ENCODE measurements at regions not wholly inside any gene's neighbourhood (a gene's known extent, or its start where the extent isn't known, plus 50 kb on each side); places are given as distances from the start of the nearest gene placed in this dataset.

DNA sequence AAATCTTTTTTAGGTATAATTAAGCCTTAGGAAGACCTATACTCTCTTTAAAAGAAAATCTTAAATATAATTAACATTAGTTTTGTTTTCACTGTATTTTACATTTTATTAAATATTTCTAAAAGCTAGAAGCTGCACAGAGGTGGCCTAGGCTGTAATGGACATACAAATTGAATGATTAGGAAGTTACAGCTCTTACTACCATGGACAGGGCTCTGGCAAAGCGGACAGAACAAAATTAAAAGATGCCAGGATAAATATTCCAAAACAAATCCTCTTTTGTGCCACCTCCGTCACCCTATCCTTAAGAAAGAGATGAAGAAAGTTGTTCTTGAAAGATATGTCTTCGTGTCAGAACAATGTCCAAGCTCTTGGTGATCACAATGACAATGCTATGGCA is 376.5 kb downstream of the ETNK1 start:
- in situ Hi-C loops (cut with MboI) = no loop called here
- H3K4me2 ChIP-seq (ENCODE audit: unreplicated experiment) = no peak overlapping the region
- 19 to 24% methylated on average over 3 of the region's 3 CpGs for WGBS, 2 experiments (ENCODE audit: low coverage in 1 of 2, low lambda C conversion rate in 2 of 2, missing lambda C conversion rate in 2 of 2)
- no peaks in the 10 kb centered on the region for H3K9me3 ChIP-seq (ENCODE audit: low read depth)
- no peak overlapping the region for H3K27ac ChIP-seq
- H3K9ac ChIP-seq = no peak overlapping the region
- no peaks in the 10 kb centered on the region for H3F3A ChIP-seq (ENCODE audit: insufficient read depth)
- no peaks in the 10 kb centered on the region for H3K4me1 ChIP-seq (ENCODE audit: insufficient read depth)
- H3K9me2 ChIP-seq (ENCODE audit: insufficient read depth) = no peaks in the 10 kb centered on the region
- no peaks in the 10 kb centered on the region for H4K20me1 ChIP-seq (ENCODE audit: insufficient read depth)
- no peaks in the 10 kb centered on the region for H3K27me3 ChIP-seq (replicated peaks; ENCODE audit: insufficient read depth)
- TF ChIP-seq EZH2 (IDR thresholded peaks at IDR 0.05; ENCODE audit: insufficient read depth, poor library complexity, severe bottlenecking) = no peak
- no peak for TF ChIP-seq EZH2phosphoT487 (IDR thresholded peaks at IDR 0.05; ENCODE audit: insufficient read depth, low read depth)
- H3K36me3 ChIP-seq (ENCODE audit: low read depth) = no peaks in the 10 kb centered on the region
- DNase-seq = peak; percentile 13
- H3K4me3 ChIP-seq = no peak overlapping the region
- no peak overlapping the region for H2AFZ ChIP-seq
- no peaks in the 10 kb centered on the region for H3K79me2 ChIP-seq (ENCODE audit: insufficient read depth)

GRCh38 chr12:23002381-23002780 is 377.4 kb downstream of the ETNK1 start:
- WGBS, 2 experiments (ENCODE audit: low coverage in 1 of 2, low lambda C conversion rate in 2 of 2, missing lambda C conversion rate in 2 of 2) = 35 to 38% methylated on average over 7 of the region's 7 CpGs
- TF ChIP-seq EZH2phosphoT487 (IDR thresholded peaks at IDR 0.05; ENCODE audit: insufficient read depth, low read depth) (no peak), EZH2 (IDR thresholded peaks at IDR 0.05; ENCODE audit: insufficient read depth, poor library complexity, severe bottlenecking) (no peak)

DNA sequence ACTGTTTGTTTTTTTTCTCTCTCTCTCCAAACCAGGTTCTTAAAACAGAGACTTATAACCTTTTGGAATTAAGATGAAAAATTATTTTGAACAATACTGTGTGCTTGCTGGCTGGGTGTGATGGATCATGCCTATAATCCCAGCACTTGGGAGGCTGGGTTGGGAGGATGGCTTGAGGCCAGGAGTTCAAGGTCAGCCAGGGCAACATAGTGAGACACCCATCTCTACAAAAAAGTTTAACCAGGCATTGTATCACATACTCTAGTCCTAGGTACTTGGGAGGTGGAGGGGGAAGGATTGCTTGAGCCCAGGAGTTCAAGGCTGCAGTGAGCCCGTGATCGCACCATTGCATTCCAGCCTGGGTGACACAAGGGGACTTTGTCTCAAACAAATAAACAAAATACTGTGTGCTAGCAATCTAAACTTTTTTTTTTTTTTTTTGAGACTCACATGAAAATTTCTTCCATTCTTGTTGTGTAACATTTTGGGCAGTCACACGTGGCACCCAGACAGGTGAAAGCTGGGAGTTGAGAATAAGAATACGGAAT is 379.6 kb downstream of the ETNK1 start:
- H3K9me3 ChIP-seq (ENCODE audit: low read depth) = no peaks in the 10 kb centered on the region

More at GRCh38 chr12:23002381-23002780, 377.4 kb downstream of the ETNK1 start:
- Histone ChIP-seq H3K36me3 (ENCODE audit: low read depth) (no peaks in the 10 kb centered on the region), H3K4me3 (no peak overlapping the region), H3K27ac (no peak overlapping the region), H3K9ac (no peak overlapping the region), H3K4me2 (ENCODE audit: unreplicated experiment) (no peak overlapping the region), H4K20me1 (ENCODE audit: insufficient read depth) (no peaks in the 10 kb centered on the region), H3K27me3 (replicated peaks; ENCODE audit: insufficient read depth) (no peaks in the 10 kb centered on the region), H3F3A (ENCODE audit: insufficient read depth) (no peaks in the 10 kb centered on the region), H3K4me1 (ENCODE audit: insufficient read depth) (no peaks in the 10 kb centered on the region), H3K9me3 (ENCODE audit: low read depth) (no peaks in the 10 kb centered on the region), H3K9me2 (ENCODE audit: insufficient read depth) (no peaks in the 10 kb centered on the region), H3K79me2 (ENCODE audit: insufficient read depth) (no peaks in the 10 kb centered on the region), H2AFZ (no peak overlapping the region)
- DNase-seq = no peak
- in situ Hi-C loops (cut with MboI) = no loop called here

DNA sequence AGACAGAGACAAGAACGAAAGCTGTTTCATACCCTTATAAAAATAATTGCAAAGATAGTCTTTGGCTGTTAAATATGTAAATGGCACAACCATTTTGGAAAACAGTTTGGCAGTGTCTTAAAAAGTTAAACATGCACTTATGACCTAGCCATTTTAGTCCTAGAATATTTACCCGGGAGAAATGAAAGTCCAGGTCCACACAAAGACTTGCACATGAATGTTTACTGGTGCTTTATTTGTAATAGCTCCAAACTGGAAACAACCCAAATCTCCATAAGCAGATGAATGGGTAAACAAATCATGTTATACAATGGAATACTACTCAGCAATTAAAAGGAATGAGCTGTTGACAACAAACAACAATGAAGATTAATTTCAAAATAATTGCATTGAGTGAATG is 380.4 kb downstream of the ETNK1 start:
- TF ChIP-seq EZH2phosphoT487 (IDR thresholded peaks at IDR 0.05; ENCODE audit: insufficient read depth, low read depth) (no peak), EZH2 (IDR thresholded peaks at IDR 0.05; ENCODE audit: insufficient read depth, poor library complexity, severe bottlenecking) (no peak)
- WGBS, 2 experiments (ENCODE audit: low coverage in 1 of 2, low lambda C conversion rate in 2 of 2, missing lambda C conversion rate in 2 of 2) = 7 to 10% methylated on average over 2 of the region's 2 CpGs
- no peak overlapping the region for H3K4me2 ChIP-seq (ENCODE audit: unreplicated experiment)
- no peaks in the 10 kb centered on the region for H3K9me2 ChIP-seq (ENCODE audit: insufficient read depth)
- peaks cover 7% of the 10 kb centered on the region; the same call in 1 of the 2 replicates for H3K27me3 ChIP-seq (replicated peaks; ENCODE audit: insufficient read depth)
- no peak overlapping the region for H3K27ac ChIP-seq
- H3K36me3 ChIP-seq (ENCODE audit: low read depth) = no peaks in the 10 kb centered on the region
- H3F3A ChIP-seq (ENCODE audit: insufficient read depth) = no peaks in the 10 kb centered on the region
- no peaks in the 10 kb centered on the region for H3K9me3 ChIP-seq (ENCODE audit: low read depth)
- in situ Hi-C loops (cut with MboI) = no loop called here
- no peak overlapping the region for H3K4me3 ChIP-seq
- no peak overlapping the region for H3K9ac ChIP-seq
- H3K79me2 ChIP-seq (ENCODE audit: insufficient read depth) = no peaks in the 10 kb centered on the region
- H4K20me1 ChIP-seq (ENCODE audit: insufficient read depth) = no peaks in the 10 kb centered on the region
- DNase-seq = no peak
- no peaks in the 10 kb centered on the region for H3K4me1 ChIP-seq (ENCODE audit: insufficient read depth)
- H2AFZ ChIP-seq = no peak overlapping the region

More for the DNA sequence above, 379.6 kb downstream of the ETNK1 start:
- H3F3A ChIP-seq (ENCODE audit: insufficient read depth) = no peaks in the 10 kb centered on the region
- WGBS, 2 experiments (ENCODE audit: low coverage in 1 of 2, low lambda C conversion rate in 2 of 2, missing lambda C conversion rate in 2 of 2) = 55 to 73% methylated on average over 4 of the region's 4 CpGs
- H3K27ac ChIP-seq = no peak overlapping the region
- no peak for TF ChIP-seq EZH2phosphoT487 (IDR thresholded peaks at IDR 0.05; ENCODE audit: insufficient read depth, low read depth)
- no peak for TF ChIP-seq EZH2 (IDR thresholded peaks at IDR 0.05; ENCODE audit: insufficient read depth, poor library complexity, severe bottlenecking)
- H3K27me3 ChIP-seq (replicated peaks; ENCODE audit: insufficient read depth) = peaks cover 7% of the 10 kb centered on the region; the same call in 1 of the 2 replicates
- no peaks in the 10 kb centered on the region for H3K9me2 ChIP-seq (ENCODE audit: insufficient read depth)
- no peaks in the 10 kb centered on the region for H3K36me3 ChIP-seq (ENCODE audit: low read depth)
- no peaks in the 10 kb centered on the region for H3K79me2 ChIP-seq (ENCODE audit: insufficient read depth)
- no peak overlapping the region for H3K4me3 ChIP-seq
- no peak for DNase-seq
- no peaks in the 10 kb centered on the region for H4K20me1 ChIP-seq (ENCODE audit: insufficient read depth)
- H3K4me1 ChIP-seq (ENCODE audit: insufficient read depth) = no peaks in the 10 kb centered on the region
- no peak overlapping the region for H2AFZ ChIP-seq
- in situ Hi-C loops (cut with MboI) = no loop called here
- no peak overlapping the region for H3K4me2 ChIP-seq (ENCODE audit: unreplicated experiment)
- H3K9ac ChIP-seq = no peak overlapping the region

All from GM23248 (cell line).